CD4-positive, alpha-beta T cell treated with Interleukin-6 at 100 ng/mL for 8 hours (primary cell): ENCODE measurements at regions not wholly inside any gene's neighbourhood (a gene's known extent, or its start where the extent isn't known, plus 50 kb on each side); places are given as distances from the start of the nearest gene placed in this dataset.

Experiments used
- DNase-seq: peaks from one replicate; pipeline ENCODE4 v3.0.0-alpha.2; 2020; ENCODE audit warnings: mixed read lengths, low spot score

DNA sequence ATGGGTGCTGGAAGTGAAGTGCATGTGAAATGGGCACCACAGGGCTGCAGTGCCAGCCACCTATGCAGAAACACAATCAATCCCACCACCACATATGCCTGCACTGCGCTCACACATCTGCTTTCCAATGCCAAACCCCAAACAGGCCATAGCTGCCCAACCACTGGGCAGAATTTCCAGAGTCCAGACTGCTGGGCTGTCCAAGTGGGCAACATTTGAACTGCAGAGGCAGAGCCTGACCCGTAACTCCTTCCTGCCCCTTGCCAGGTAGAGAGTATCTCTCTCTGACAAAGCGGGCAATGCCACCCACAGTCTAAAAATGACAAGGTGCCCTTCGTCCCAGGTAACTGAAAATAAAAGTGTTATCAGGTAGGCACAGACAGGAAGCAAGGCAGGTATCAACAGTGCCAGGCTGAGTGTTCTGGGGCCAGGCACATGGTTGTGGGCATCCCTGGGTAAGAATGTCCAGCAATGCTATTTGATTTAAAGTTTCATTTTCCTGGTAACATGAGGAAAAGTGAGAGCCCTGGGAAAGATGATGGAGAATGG, 79.5 kb downstream of the FOXA2 start:
- no peak for DNase-seq

DNA sequence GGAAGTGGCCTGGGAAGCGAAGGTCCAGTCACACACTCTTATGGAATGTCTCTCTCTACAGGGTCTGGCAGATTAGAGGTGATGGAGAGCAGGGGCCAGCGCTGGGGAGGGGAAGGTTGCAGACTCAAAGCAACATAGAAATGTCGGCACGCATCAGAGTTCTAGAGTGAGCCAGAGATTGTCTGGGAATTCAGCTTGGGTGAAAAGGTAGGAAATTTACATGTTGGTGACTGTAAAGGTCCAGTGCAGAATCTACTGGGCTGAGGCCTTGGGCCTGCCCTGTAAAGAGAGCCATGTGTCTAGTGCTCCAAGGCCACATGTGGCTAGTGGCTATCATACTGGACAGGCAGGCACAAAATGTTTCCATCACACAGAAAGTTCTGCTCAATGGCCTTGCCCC, 80.8 kb downstream of the FOXA2 start:
- no peak for DNase-seq

DNA sequence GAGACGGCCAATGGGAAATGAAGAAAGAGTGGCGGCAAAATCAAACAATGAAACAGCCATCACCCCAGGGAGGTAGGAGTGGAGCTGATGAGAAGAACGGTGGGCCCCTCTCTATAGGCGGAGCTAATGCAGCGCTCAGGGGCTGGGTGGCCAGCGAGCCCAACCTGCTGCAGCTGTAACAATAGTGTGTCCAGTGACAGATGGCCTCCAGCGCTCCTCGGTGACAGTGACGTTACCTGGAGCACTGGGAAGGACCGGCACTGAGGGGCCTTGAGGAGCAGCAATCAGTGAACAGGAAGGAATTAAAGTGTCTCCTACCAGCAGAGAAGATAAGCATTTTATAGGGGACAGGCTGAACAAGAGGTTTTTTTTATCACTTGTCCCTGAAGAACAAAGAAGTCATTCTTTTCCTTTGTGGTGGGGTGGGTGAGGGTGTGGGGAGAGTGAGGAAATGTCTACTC, 81.6 kb downstream of the FOXA2 start:
- no peak for DNase-seq

DNA sequence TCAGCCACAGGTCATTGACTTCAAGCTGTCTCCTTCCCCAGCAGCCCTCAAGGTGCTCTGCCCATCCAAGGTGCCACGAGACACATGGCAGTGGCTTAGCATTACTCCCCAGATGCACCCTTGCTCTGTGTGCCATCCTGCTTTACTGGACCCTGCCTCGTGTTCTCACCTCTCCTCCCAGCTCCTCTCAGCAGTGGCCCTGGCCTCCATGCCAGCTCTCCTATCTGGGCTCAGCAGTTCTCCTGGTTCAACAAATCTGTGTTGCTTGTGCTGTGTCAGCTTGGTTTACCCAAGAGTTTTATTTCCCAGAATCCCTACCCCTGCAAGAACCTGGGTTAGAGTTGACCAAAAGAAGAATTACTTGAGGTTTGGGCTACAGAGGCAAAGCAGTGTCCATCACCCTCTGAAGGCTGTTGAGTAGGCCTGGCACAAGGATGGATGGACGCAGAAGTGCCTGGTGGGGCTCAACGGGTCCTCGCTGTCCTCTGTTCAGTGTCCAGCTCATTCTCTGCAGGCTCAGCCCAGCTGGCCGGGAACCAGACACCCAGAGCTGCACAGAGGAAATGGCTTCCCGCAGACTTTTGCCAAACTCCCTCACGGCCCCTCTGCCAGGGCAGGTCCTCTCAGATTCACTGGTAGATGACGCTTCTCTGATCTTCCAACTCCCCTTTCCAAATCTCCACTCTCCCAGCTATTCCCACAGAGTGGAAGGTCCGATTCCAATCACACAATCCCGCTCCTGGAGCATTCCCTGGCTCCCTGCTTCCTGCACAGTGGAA, 82.6 kb downstream of the FOXA2 start:
- DNase-seq: no peak

DNA sequence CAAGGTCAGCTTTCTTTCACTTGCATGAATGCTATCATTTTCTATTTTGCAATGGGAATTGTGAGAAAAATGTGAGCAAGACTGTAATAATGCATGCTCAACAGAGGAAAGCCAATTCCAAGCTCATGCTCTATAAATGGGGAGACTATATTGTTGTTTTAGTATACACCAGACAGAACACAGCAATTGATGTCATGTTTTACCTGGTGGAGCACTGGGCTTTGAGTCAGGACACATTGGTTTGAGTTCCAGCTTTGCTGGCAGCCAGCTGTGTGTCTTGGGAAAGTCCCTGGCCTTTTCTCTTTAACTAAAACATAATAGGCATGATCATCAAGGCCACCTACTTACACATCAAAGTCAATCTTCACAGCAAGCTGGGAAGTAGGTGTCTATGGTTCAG, 83.3 kb downstream of the FOXA2 start:
- no peak for DNase-seq

DNA sequence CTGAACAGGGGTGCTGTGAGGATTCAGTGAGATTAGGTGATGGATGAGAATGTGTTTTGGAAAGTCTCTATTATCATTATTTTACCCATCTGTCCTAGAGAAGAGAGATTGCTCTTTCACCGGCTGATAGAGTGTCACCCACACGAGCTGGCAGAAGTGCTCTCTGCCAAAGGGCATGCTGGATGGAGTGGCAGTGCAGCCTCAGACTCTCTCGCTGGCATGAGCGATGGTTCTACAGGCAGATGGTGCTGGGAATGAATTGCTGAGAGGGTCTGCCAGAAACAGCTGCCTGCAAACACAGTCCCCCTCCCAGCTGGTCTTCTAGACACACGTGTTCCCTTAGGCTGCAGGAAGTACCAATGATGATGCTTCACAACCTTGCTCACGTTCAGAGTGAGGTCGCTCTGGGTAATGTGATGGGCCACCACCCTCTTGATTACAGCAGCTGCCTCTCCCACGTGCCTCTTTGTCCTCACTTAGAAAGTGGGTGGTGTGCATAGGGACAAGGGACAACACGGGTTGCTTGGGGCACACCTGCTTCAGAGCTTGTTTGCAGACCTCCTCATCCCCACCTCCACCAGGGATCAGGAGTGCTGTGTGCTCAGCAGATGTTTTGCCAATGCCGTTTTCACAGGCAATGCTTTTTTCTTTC, 84.7 kb downstream of the FOXA2 start:
- no peak for DNase-seq

DNA sequence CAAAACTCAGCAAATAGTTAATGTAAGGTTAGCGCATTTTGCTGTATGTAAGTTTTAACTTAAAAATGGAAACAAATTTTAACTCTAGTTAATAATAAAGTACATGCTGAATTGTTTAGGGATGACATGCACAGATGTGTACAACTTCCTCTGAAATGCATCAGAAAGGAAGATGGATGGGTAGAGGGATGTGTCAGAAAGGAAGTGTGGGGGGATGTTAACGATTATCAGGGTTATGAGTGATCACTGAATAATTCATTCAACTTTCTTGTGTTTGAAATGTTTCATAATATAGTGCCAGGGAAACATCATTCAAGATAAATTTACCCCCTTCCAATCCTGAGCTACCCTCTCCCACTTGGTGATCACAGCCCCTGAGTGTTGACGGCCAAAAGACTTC, 87.6 kb downstream of the FOXA2 start:
- DNase-seq: no peak

DNA sequence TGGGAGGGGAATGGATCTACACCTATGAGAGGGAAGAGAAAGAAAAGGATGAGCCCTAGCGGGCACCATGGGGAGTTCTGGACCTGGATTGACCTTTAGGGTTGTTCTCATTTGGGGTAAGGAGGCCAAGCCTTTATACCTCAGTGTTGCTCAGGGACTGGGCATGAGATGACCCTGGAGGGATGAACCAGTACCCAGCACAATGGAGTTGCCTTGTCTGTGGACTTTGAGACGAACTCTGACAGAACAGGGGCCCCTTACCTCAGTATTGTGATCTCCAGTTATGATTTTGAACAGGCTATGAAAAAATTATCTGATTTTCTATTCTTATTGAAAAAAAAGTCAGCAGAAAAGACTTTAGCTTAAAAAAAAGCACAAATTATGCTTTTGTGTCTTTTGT, 88.6 kb downstream of the FOXA2 start:
- no peak for DNase-seq

DNA sequence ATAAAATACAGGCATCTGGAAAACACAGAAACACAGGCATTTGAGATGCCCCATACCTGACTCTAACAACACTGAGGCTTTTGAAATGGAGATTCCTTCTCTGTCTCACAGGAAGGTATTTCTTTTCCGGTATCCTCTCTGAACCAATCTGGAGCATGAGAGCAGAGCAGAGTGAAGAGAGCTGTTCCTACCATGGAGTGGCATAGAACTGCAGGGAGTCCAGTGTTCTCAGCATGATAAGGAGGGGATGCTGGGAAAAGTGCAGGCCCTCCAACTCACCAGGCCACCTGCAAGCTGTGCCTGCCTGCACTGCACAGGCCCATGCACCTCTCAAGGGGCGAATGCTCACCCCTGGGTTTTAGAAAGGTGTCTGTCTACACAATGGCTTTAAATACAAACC, 89.2 kb downstream of the FOXA2 start:
- DNase-seq: no peak

DNA sequence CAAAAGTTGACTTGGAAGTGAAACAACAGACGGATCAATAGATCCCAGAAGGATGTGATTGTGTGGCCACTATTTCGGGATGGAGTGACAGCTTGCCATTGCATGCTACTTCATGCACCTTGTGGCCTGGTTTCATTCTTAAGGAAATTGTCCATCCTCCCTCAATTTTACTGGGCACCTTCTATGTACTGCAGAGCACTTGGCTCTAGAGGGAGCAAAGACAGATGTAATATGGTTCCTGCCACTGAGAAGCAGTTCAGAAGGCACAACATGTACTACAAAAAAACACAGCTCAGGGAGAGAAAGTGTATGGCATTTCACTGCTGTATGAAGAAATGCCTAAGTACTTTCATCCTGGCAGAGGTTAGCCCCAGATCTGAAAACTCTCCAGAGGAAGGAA, 91.9 kb downstream of the FOXA2 start:
- DNase-seq: no peak

DNA sequence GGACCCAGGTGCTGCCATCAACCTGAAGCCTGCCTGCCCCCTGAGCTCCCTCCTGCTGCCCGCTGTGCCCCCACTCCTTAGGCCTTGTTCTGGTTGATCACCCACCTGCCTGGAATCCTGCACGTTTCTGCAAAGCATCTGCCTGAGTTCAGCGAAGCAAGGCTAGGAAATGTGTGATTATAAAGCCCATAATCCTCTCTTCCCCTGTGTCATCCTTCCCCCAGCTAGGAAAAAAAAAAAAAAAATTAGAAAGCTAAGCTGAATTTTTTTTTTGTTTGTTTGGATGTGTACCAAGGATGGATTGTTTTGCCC, 93.2 kb downstream of the FOXA2 start:
- no peak for DNase-seq

DNA sequence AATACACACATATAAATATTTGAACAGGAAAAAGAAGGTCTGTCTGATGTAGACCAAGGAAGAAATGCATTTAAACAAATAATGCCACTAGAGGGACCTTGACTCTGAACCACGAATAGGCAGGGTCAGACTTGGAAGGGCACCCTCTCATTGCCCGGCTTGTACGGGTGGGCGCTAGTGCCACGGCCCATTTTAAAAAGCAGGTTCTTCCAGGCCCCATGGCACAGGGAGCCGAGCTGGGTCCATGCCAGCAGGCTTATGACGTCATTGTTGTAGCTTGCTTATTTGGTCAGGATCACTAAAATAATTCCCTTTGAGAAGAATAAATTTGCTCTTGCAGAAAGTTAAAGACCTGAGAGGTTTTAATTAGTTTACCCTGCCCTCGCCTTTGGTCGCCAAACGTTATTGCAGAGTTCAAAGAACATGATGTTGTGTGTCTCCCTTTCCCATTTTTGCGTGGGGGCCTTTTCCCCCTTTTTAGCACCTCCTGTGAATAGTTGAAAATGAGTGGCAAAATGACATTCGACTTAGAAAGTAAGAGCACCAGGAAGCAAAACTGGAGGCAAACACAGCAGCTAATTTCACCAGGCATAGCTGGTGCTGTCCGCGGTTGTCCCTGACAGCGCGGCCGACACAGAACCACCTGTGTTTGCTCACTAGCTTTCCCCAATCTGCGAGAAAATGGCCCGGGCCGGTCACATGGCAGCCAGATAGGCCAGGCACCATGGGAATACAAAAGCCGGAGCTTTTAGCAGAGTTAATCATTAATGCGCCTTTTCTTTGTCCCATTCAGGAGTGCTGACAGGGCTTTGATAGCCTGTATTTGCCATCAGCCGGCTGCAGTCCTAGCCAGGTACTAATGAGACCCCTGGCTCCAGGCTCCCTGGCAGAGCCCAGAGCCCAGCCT, 93.8 kb downstream of the FOXA2 start:
- DNase-seq: no peak

DNA sequence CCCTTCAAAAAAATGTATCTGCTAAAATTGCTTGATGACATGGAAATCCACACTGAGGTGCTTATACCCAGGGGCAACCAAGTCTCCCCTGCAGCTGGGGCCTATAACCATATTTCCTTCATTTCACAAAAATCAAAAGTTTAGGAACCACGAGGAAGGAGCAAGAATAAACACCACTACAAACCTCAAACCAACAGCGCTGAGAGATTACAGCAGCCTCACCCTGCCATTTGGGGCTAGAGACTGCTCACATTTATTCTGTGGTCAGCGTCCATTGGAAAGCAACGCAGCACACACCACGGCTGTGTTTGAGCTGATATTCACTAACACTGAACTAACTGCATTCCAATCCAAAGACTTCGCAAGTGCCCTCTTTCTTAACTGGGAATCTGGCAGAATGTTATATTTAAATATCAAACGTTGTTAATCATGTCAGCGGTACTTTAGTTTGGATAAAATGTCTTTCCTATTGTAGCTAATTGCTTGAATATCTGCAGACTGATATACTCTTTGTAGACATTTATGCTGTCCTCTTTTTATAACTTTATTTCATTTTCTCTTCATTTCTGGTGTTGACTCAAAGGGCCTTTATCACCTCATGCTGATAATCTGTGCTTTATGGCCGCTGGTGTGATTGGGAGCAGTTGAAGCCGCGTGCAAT, 94.6 kb downstream of the FOXA2 start:
- no peak for DNase-seq

DNA sequence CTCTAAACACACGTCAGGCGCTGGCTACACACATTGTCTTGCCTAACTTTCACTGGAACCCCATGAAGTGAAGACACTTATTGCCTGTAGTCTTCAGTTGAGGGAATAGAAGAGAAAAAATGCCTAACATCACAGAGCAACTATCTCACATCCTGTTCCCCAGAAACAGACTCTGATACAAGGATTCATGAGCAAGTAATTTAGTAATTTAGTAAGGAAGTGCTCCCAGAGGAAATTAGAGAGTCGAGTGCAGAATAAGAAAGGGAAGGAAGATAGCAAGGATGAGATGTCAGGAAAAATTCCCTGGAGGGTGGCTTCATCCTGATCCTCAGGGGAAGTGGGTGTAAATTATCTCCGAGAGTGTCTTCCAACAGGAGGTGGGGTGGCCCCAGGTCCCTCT, 104.0 kb downstream of the FOXA2 start:
- no peak for DNase-seq

DNA sequence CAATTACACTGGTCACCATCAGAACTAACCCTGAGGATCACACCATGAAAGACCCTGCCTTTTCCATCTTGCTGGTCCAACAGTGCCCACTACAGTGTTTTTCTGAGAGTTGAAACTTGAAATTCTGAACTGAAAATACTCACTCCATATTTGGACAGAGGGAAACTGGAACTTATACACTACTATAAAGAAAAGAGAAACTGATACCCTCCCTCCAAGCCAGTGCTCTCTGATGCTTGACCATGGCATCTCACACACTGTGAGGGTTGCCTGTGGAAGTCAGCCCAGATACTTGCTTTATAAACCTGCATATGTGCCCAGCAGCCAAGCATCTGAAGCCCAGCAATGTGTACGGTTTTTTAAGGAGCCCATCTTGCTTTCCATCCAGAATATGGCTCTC, 108.7 kb downstream of the FOXA2 start:
- no peak for DNase-seq

DNA sequence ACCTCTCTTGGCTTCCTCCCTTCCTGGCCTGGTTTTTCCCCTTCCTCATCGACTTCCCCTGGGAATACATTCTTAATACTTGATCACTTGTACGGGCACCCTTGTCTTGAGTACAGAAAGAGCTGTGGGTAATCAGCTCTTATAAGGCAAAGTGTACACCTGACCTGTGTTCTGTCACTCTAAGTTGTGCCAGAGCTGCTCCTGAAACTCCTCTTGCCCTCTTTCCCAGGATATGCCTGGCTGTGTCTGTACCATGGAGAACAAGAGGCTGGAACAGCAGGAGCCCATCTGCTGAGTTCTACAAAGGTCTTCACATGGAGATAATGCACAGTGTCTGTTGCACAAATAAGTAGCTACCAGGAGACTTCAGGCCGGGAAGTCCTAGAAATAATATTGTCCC, 110.1 kb downstream of the FOXA2 start:
- DNase-seq: no peak

DNA sequence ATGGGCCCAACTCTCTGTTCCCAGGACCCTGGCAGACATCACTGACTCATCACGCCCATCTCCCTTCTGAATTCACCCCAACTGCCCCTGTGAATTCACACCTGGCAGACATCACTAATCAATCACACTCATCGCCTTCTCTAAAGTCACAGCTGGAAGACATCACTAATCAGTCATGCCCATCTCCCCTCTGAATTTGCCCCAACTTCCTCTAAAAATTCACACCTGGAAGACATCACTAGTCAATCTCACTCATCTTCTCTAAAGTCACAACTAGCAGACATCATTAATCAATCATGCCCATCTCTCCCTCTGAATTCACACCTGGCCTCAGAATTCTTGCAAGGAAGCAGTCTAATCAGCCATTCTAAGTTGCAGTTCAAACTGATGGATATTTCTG, 111.1 kb downstream of the FOXA2 start:
- DNase-seq: no peak

DNA sequence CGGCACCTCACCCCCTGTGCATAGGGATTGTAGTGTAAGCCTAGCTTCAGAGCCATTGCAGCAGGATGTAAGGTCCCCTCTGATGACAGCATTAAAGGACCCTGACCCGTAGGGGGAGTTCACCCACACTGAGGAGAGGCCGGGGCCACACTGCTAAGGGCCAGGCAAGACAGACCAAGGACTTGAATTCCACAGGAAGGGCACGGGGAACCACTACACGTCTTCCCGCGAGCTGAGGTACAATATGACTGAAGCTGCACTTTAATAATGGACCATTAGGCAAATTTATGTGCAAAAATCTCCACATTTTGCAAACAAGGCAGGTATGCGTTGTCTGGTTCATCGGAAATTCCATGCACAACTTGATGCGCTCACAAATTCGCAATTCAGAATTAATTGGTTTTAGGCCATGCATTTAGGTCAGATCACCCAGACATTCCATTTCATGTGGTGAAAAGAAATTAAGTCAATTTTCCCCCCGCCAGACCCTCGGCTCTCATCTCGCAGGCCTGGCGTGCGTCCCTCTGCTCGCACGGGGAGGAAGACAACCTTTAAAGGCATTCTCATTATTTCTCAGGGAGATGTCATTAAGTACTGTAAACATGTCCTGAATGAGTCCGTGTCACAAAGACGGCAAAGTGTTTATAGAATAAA, 111.8 kb downstream of the FOXA2 start:
- no peak for DNase-seq

DNA sequence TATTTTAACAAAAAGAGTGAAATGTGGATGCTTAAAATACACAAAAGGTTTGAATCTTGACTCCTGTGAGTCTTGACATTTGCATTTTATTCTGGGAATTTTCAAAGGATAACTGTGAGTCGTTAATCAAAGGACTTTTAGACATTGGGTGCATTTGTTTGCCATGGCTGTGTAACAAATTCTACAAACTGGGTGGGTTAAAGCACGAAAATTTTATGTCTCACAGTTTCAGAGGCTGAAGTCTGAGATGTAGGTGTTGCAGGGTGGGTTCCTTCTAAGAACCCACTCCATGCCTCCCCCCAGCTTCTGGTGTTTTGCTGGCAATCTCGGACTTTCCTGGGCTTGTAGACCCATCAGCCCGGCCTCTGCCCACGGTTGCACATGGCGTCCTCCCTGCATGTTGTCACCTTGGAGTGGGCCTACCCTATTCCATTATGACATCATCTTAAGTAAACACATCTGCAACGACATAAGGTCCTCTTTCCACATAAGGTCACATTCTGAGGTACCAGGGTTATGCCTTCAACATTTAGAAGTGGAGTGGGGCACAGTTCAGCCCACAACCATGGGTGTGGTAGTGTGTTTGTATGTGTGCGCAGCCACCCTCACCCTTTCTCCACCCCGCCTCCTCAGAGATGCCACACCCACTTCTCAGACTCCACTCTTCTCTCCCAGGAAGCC, 113.1 kb downstream of the FOXA2 start:
- no peak for DNase-seq

DNA sequence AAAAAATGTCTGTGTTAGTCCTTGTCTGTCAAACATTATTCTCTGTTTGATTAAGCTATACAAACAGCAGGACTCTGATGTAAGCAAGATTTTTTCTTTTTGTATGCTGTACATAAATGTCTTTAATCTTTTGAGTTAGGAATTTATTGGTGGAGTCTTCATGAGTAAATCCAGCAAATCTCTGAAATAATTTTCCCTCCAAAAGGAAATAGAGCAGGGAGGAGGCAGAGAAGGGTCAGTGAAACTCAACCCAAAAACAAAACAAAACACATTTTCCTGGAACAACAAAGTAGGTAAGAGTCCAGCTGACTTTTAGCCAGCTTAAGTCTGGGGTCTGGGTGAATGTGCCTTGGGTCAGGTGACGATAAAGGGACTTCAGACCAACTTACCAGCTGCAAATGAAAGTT, 113.7 kb downstream of the FOXA2 start:
- no peak for DNase-seq
